ENCODE measurements at regions not wholly inside any gene's neighbourhood (a gene's known extent, or its start where the extent isn't known, plus 50 kb on each side); places are given as distances from the start of the nearest gene placed in this dataset.

DNA sequence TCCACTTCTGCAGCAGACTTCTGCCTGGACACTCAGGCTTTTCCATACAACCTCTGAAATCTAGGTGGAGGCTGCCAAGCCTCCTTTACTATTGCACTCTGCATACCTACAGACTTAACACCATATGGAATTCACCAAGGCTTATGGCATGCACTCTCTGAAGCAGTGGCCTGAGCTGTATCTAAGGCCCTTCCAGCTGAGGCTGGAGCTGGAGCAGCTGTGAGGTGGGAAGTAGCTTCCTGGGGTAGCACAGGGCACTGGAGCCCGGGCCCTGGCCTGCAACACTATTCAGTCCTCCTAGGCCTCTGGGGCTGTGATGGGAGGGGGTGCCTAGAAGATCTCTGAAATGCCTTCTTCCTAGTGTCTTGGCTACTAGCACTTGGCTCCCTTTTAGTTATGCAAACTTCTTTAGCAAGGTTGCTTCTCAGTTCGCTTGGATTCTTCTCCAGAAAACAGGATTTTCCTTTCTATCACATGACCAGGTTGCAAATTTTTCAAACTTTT is 186.6 kb upstream of the RORA start:
- Histone ChIP-seq H3K4me3 (ENCODE audit: low read depth, low read length) (no peak overlapping the region), H3K36me3 (ENCODE audit: control insufficient read depth, insufficient read depth, low read length) (no peaks in the 10 kb centered on the region), H3K27me3 (ENCODE audit: control insufficient read depth, insufficient read depth, low read length) (no peaks in the 10 kb centered on the region)
- TF ChIP-seq, protein P1, sequence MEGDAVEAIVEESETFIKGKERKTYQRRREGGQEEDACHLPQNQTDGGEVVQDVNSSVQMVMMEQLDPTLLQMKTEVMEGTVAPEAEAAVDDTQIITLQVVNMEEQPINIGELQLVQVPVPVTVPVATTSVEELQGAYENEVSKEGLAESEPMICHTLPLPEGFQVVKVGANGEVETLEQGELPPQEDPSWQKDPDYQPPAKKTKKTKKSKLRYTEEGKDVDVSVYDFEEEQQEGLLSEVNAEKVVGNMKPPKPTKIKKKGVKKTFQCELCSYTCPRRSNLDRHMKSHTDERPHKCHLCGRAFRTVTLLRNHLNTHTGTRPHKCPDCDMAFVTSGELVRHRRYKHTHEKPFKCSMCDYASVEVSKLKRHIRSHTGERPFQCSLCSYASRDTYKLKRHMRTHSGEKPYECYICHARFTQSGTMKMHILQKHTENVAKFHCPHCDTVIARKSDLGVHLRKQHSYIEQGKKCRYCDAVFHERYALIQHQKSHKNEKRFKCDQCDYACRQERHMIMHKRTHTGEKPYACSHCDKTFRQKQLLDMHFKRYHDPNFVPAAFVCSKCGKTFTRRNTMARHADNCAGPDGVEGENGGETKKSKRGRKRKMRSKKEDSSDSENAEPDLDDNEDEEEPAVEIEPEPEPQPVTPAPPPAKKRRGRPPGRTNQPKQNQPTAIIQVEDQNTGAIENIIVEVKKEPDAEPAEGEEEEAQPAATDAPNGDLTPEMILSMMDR (IDR thresholded peaks at IDR 0.05; ENCODE audit: insufficient read depth, low read length, poor library complexity, severe bottlenecking) = no peak
- DNase-seq (ENCODE audit: low read depth) = no peak

DNA sequence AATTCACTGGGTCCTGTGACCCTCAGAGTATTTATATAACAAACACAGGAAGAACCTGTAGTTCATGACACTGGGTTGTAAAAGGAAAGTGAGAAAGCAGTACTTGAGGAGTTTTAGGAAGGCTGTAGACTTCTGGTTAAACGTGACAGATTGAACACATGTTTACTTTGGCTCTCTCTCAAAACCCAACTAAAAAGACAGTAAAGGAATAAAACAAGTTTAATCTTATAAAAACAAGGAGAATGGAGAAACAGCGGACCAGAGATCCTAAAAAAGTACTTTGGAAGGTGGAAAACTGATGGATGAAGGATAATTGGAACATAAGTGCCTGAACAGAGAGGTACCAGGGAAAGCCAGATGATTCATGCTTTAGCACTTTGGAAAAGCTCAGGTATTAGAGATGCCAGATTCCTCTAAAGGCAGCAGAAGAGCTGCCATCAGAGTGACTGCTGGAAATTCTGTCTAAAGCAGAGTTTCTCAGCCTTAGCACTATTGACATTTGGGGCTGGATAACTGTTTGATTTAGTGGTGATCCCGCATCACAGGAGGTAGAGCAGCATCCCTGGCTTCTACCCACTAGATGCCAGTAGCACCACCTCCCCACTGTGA is 182.9 kb upstream of the RORA start:
- no peaks in the 10 kb centered on the region for H3K27me3 ChIP-seq (ENCODE audit: control insufficient read depth, insufficient read depth, low read length)
- no peak overlapping the region for H3K4me3 ChIP-seq (ENCODE audit: low read depth, low read length)
- no peaks in the 10 kb centered on the region for H3K36me3 ChIP-seq (ENCODE audit: control insufficient read depth, insufficient read depth, low read length)
- TF ChIP-seq, protein P1 (IDR thresholded peaks at IDR 0.05; ENCODE audit: insufficient read depth, low read length, poor library complexity, severe bottlenecking) = no peak
- no peak for DNase-seq (ENCODE audit: low read depth)

DNA sequence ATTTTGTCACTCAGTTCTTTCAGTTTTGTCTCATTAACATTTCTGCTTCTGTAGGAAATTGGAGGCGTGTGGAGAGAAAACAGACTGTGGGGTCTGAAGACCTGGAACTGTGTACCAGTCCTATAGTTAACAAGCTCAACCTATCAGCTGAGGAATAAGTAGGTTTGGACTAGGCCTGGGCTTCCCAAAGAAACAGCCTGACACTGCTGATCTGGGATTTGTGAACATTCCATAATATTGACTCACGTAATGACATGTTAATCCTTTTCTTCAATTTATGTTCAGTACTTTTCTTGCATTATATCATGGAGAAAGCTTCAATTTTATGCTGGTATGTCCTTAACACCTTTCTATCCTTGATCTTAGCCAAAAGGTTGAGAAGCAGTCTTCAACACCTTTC is 181.6 kb upstream of the RORA start:
- Histone ChIP-seq H3K27me3 (ENCODE audit: control insufficient read depth, insufficient read depth, low read length) (no peaks in the 10 kb centered on the region), H3K4me3 (ENCODE audit: low read depth, low read length) (no peak overlapping the region), H3K36me3 (ENCODE audit: control insufficient read depth, insufficient read depth, low read length) (no peaks in the 10 kb centered on the region)
- no peak for DNase-seq (ENCODE audit: low read depth)
- TF ChIP-seq, protein P1 (IDR thresholded peaks at IDR 0.05; ENCODE audit: insufficient read depth, low read length, poor library complexity, severe bottlenecking) = no peak

DNA sequence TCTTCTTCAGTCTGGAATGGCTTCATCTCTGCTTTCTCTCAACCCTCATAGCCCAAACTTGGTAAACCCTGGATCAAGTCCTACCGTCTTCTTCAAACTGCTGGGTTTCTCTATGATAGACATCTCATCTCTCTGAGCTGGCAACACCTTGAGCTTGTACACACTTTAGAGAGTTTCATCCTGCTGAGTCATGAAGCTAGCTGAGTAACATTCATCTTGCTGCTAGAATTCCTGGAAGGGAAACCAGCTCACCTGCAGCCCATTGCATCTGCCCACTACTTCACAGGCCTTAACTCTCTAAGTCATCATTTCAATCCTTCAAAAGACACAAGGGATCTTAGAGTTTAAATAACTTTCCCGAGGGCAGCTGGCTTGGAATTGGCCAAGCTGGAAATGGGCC is 175.5 kb upstream of the RORA start:
- DNase-seq (ENCODE audit: low read depth) = no peak
- TF ChIP-seq, protein P1 (IDR thresholded peaks at IDR 0.05; ENCODE audit: insufficient read depth, low read length, poor library complexity, severe bottlenecking) = no peak
- no peaks in the 10 kb centered on the region for H3K36me3 ChIP-seq (ENCODE audit: control insufficient read depth, insufficient read depth, low read length)
- H3K4me3 ChIP-seq (ENCODE audit: low read depth, low read length) = no peak overlapping the region
- H3K27me3 ChIP-seq (ENCODE audit: control insufficient read depth, insufficient read depth, low read length) = no peaks in the 10 kb centered on the region

DNA sequence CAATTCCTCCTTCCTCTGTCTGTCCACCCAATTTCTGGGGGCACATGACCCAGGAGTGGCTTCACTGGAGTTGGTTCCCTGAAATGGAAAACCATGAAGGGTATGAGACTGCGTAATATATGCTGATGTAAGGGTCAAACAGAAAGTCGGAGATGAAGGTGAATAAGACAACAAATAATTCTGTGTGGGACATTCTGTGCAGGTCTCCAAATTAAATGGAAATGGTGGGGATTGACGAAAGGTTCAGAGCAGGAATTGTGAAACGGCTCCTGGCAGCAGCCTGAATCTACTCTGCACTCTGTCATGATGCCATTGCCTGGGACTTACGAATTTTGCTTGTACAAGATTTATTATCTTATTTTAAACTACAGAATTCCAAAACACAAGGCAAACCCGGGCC is 174.8 kb upstream of the RORA start:
- TF ChIP-seq, protein P1 (IDR thresholded peaks at IDR 0.05; ENCODE audit: insufficient read depth, low read length, poor library complexity, severe bottlenecking) = no peak
- DNase-seq (ENCODE audit: low read depth) = no peak
- Histone ChIP-seq H3K36me3 (ENCODE audit: control insufficient read depth, insufficient read depth, low read length) (no peaks in the 10 kb centered on the region), H3K4me3 (ENCODE audit: low read depth, low read length) (no peak overlapping the region), H3K27me3 (ENCODE audit: control insufficient read depth, insufficient read depth, low read length) (no peaks in the 10 kb centered on the region)

Measured in kidney epithelial cell (primary cell).